Suppressor macrophage (primary cell): ENCODE measurements at regions not wholly inside any gene's neighbourhood (a gene's known extent, or its start where the extent isn't known, plus 50 kb on each side); places are given as distances from the start of the nearest gene placed in this dataset.
A peak's percentile ranks its signal among the peaks of the same experiment; 100 is the strongest.

Source experiments
- DNase-seq, 4 experiments: peaks; one replicate each; pipeline ENCODE4 v3.0.0-alpha.2; 2020 to 2022

GRCh38 chr20:19807946-19808330 lies 49.9 kb downstream of the RIN2 start:
- no peak for DNase-seq

- DNase-seq = no peak
Observed at GRCh38 chr20:19808498-19808897, 50.4 kb downstream of the RIN2 start.

- no peak for DNase-seq
Observed at GRCh38 chr20:19809505-19809904, 51.4 kb downstream of the RIN2 start.

GRCh38 chr20:19811231-19811630 lies 53.2 kb downstream of the RIN2 start:
- DNase-seq = no peak

GRCh38 chr20:19812056-19812455 lies 54.0 kb downstream of the RIN2 start:
- DNase-seq = no peak

GRCh38 chr20:19812696-19813095 lies 54.6 kb downstream of the RIN2 start:
- peak; percentile 41 to 84 (median 63) for DNase-seq

GRCh38 chr20:19813846-19814640 lies 56.0 kb downstream of the RIN2 start:
- peak in 1 of 4 experiments; percentile 44 for DNase-seq

GRCh38 chr20:19815553-19815991 lies 57.5 kb downstream of the RIN2 start:
- peak; percentile 84 to 98 (median 90) for DNase-seq

- DNase-seq = no peak
Observed at GRCh38 chr20:19816386-19816785, 58.3 kb downstream of the RIN2 start.

GRCh38 chr20:19817017-19817416 lies 59.0 kb downstream of the RIN2 start:
- DNase-seq = no peak

- DNase-seq = no peak
Observed at GRCh38 chr20:19819149-19819548, 61.1 kb downstream of the RIN2 start.

- DNase-seq = no peak
Observed at GRCh38 chr20:19820555-19821211, 62.6 kb downstream of the RIN2 start.

- no peak for DNase-seq
Observed at GRCh38 chr20:19821606-19822005, 63.5 kb downstream of the RIN2 start.

- no peak for DNase-seq
Observed at GRCh38 chr20:19823216-19823615, 65.2 kb downstream of the RIN2 start.

- no peak for DNase-seq
Observed at GRCh38 chr20:19823971-19824370, 65.9 kb downstream of the RIN2 start.

GRCh38 chr20:19824861-19825260 lies 66.8 kb downstream of the RIN2 start:
- DNase-seq = no peak

- DNase-seq = no peak
Observed at GRCh38 chr20:19826179-19826914, 68.3 kb downstream of the RIN2 start.

GRCh38 chr20:19827818-19828217 lies 69.8 kb downstream of the RIN2 start:
- DNase-seq = no peak

- DNase-seq = peak; percentile 78 to 96 (median 88)
Observed at GRCh38 chr20:19828232-19828631, 70.2 kb downstream of the RIN2 start.

- DNase-seq = no peak
Observed at GRCh38 chr20:19830211-19830785, 72.2 kb downstream of the RIN2 start.

- peak in 1 of 4 experiments; percentile 26 for DNase-seq
Observed at GRCh38 chr20:19832875-19833274, 74.8 kb downstream of the RIN2 start.

- DNase-seq = no peak
Observed at GRCh38 chr20:19833395-19833794, 75.3 kb downstream of the RIN2 start.

- DNase-seq = no peak
Observed at GRCh38 chr20:19834287-19834686, 76.2 kb downstream of the RIN2 start.
